CD4-positive, alpha-beta T cell treated with Interleukin-17A for 1 hour (primary cell): ENCODE measurements at regions not wholly inside any gene's neighbourhood (a gene's known extent, or its start where the extent isn't known, plus 50 kb on each side); places are given as distances from the start of the nearest gene placed in this dataset.

Experiments
- DNase-seq: peaks from one replicate; pipeline ENCODE4 v3.0.0-alpha.2; 2020

- no peak for DNase-seq
Observed at GRCh38 chr4:1541449-1542225, 135.4 kb upstream of the NKX1-1 start.

GRCh38 chr4:1540601-1541375, 134.5 kb upstream of the NKX1-1 start:
- no peak for DNase-seq

- no peak for DNase-seq
Observed at GRCh38 chr4:1539859-1540600, 133.8 kb upstream of the NKX1-1 start.

GRCh38 chr4:1538941-1539772, 132.9 kb upstream of the NKX1-1 start:
- DNase-seq: no peak

GRCh38 chr4:1538096-1538410, 131.8 kb upstream of the NKX1-1 start:
- no peak for DNase-seq

GRCh38 chr4:1537410-1538095, 131.3 kb upstream of the NKX1-1 start:
- no peak for DNase-seq

- no peak for DNase-seq
Observed at GRCh38 chr4:1536579-1537409, 130.6 kb upstream of the NKX1-1 start.

- no peak for DNase-seq
Observed at GRCh38 chr4:1535926-1536578, 129.8 kb upstream of the NKX1-1 start.

GRCh38 chr4:1534876-1535526, 128.8 kb upstream of the NKX1-1 start:
- DNase-seq: no peak

GRCh38 chr4:1534095-1534872, 128.0 kb upstream of the NKX1-1 start:
- no peak for DNase-seq

- DNase-seq: no peak
Observed at GRCh38 chr4:1533501-1534064, 127.3 kb upstream of the NKX1-1 start.

GRCh38 chr4:1532549-1533395, 126.5 kb upstream of the NKX1-1 start:
- DNase-seq: no peak

GRCh38 chr4:1531683-1532548, 125.7 kb upstream of the NKX1-1 start:
- DNase-seq: no peak

GRCh38 chr4:1530356-1530755, 124.1 kb upstream of the NKX1-1 start:
- DNase-seq: no peak

GRCh38 chr4:1524761-1525160, 118.5 kb upstream of the NKX1-1 start:
- DNase-seq: no peak

GRCh38 chr4:1523907-1524636, 117.8 kb upstream of the NKX1-1 start:
- no peak for DNase-seq
